ENCODE measurements at regions not wholly inside any gene's neighbourhood (a gene's known extent, or its start where the extent isn't known, plus 50 kb on each side); places are given as distances from the start of the nearest gene placed in this dataset.

- TF ChIP-seq CTCF (IDR thresholded peaks at IDR 0.05; ENCODE audit: low read depth, low read length, missing input control) (no peak), GABPA (IDR thresholded peaks at IDR 0.05 in 1 of 2, conservative IDR thresholded peaks at IDR 0.05 in 1 of 2) (no peak), MAX (IDR thresholded peaks at IDR 0.05) (no peak)
Observed at GRCh38 chr1:3988431-3988830, 88.4 kb upstream of the C1orf174 start.
